ENCODE measurements at regions not wholly inside any gene's neighbourhood (a gene's known extent, or its start where the extent isn't known, plus 50 kb on each side); places are given as distances from the start of the nearest gene placed in this dataset.
"Not testable (repeated sequence)": the region's sequence is repeated elsewhere in the genome, so short reads cannot be mapped to it uniquely, and the experiment has no call there.

- TF ChIP-seq ZNF70 (CRISPR knock-in tag; IDR thresholded peaks at IDR 0.05) (no peak), TOX (CRISPR knock-in tag; IDR thresholded peaks at IDR 0.05; ENCODE audit: borderline replicate concordance) (no peak), PATZ1 (CRISPR knock-in tag; IDR thresholded peaks at IDR 0.05; ENCODE audit: borderline replicate concordance) (no peak), ZNF8 (CRISPR knock-in tag; IDR thresholded peaks at IDR 0.05) (no peak), CSDC2 (CRISPR knock-in tag; IDR thresholded peaks at IDR 0.05) (no peak), ZFP30 (CRISPR knock-in tag; IDR thresholded peaks at IDR 0.05) (no peak), GLIS3 (CRISPR knock-in tag; IDR thresholded peaks at IDR 0.05) (no peak), ZC3H10 (CRISPR knock-in tag; IDR thresholded peaks at IDR 0.05) (no peak), SNAI2 (CRISPR knock-in tag; IDR thresholded peaks at IDR 0.05) (no peak)
- no peak for ATAC-seq
Measured at GRCh38 chr10:64690194-64690593, 1169.0 kb downstream of the REEP3 start.

- ATAC-seq: no peak
- TF ChIP-seq POU6F1 (CRISPR knock-in tag; IDR thresholded peaks at IDR 0.05; ENCODE audit: borderline replicate concordance, low read depth) (no peak), PATZ1 (CRISPR knock-in tag; IDR thresholded peaks at IDR 0.05; ENCODE audit: borderline replicate concordance) (no peak), PPARA (CRISPR knock-in tag; IDR thresholded peaks at IDR 0.05; ENCODE audit: borderline replicate concordance) (no peak), BACH2 (CRISPR knock-in tag; IDR thresholded peaks at IDR 0.05; ENCODE audit: borderline replicate concordance) (no peak), ZFP3 (CRISPR knock-in tag; IDR thresholded peaks at IDR 0.05) (no peak), SNAI2 (CRISPR knock-in tag; IDR thresholded peaks at IDR 0.05) (no peak), ZNF565 (CRISPR knock-in tag; conservative IDR thresholded peaks at IDR 0.05; ENCODE audit: low read depth) (no peak), CSDC2 (CRISPR knock-in tag; IDR thresholded peaks at IDR 0.05) (no peak), TOX (CRISPR knock-in tag; IDR thresholded peaks at IDR 0.05; ENCODE audit: borderline replicate concordance) (no peak), ZC3H10 (CRISPR knock-in tag; IDR thresholded peaks at IDR 0.05) (no peak), RARB (CRISPR knock-in tag; IDR thresholded peaks at IDR 0.05) (no peak), ZFP30 (CRISPR knock-in tag; IDR thresholded peaks at IDR 0.05) (no peak), ZNF8 (CRISPR knock-in tag; IDR thresholded peaks at IDR 0.05) (no peak), ISL1 (CRISPR knock-in tag; IDR thresholded peaks at IDR 0.05) (no peak), CSRNP3 (CRISPR knock-in tag; IDR thresholded peaks at IDR 0.05) (no peak), TSHZ2 (CRISPR knock-in tag; IDR thresholded peaks at IDR 0.05) (no peak), ESRRG (CRISPR knock-in tag; IDR thresholded peaks at IDR 0.05) (no peak)
Measured at GRCh38 chr10:64699244-64699643, 1178.0 kb downstream of the REEP3 start.

GRCh38 chr10:64702086-64702485 lies 1180.9 kb downstream of the REEP3 start:
- peak; percentile 80 for TF ChIP-seq ZNF8 (CRISPR knock-in tag; IDR thresholded peaks at IDR 0.05)
- not testable (repeated sequence) for ATAC-seq
